Astrocyte of the cerebellum (primary cell): ENCODE measurements at regions not wholly inside any gene's neighbourhood (a gene's known extent, or its start where the extent isn't known, plus 50 kb on each side); places are given as distances from the start of the nearest gene placed in this dataset.

Experiments
- DNase-seq: peaks from one replicate; pipeline ENCODE4 v3.0.0-alpha.2; 2011; ENCODE audit warnings: low read depth
- H3K4me3 ChIP-seq: 2 replicates; pipeline ENCODE4 v1.5.1; 2011; ENCODE audit warnings: mild to moderate bottlenecking, low read depth, low read length, moderate library complexity
- in situ Hi-C: cut with HindIII; loops from 2 replicates; pipeline ENCODE4 v1.10.0; 2017; ENCODE audit warnings: low sequenced_read_pairs
- TF ChIP-seq, protein P1 (sequence below): IDR thresholded peaks from 2 replicates; pipeline ENCODE4 v1.5.1; 2012; ENCODE audit warnings: low read length, low read depth, moderate library complexity, mild to moderate bottlenecking; ENCODE audit errors: missing control alignments

DNA sequence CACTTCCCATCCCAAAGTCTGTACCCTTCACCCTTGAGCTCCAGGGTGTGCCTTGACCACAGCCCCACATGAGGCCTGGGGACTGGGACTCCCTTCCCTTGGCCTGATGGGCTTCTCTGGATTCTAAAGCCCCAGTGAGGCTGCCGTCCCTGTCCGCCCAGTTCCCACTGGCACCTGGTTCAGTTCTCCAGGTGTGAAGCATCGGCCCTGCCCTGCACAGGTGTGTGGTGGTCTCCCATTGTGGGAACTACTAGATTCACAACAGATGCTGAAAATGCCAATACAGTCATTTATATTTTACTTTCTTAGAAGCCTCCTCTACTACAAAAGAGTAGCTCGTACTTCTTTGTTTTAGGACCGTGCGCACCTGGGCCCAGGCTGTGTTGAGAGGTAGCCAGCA is 72.8 kb downstream of the TTLL2 start:
- no peak for DNase-seq
- H3K4me3 ChIP-seq, result no peak overlapping the region
- in situ Hi-C loops, result no loop called here
- TF ChIP-seq, protein P1, sequence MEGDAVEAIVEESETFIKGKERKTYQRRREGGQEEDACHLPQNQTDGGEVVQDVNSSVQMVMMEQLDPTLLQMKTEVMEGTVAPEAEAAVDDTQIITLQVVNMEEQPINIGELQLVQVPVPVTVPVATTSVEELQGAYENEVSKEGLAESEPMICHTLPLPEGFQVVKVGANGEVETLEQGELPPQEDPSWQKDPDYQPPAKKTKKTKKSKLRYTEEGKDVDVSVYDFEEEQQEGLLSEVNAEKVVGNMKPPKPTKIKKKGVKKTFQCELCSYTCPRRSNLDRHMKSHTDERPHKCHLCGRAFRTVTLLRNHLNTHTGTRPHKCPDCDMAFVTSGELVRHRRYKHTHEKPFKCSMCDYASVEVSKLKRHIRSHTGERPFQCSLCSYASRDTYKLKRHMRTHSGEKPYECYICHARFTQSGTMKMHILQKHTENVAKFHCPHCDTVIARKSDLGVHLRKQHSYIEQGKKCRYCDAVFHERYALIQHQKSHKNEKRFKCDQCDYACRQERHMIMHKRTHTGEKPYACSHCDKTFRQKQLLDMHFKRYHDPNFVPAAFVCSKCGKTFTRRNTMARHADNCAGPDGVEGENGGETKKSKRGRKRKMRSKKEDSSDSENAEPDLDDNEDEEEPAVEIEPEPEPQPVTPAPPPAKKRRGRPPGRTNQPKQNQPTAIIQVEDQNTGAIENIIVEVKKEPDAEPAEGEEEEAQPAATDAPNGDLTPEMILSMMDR, result no peak

DNA sequence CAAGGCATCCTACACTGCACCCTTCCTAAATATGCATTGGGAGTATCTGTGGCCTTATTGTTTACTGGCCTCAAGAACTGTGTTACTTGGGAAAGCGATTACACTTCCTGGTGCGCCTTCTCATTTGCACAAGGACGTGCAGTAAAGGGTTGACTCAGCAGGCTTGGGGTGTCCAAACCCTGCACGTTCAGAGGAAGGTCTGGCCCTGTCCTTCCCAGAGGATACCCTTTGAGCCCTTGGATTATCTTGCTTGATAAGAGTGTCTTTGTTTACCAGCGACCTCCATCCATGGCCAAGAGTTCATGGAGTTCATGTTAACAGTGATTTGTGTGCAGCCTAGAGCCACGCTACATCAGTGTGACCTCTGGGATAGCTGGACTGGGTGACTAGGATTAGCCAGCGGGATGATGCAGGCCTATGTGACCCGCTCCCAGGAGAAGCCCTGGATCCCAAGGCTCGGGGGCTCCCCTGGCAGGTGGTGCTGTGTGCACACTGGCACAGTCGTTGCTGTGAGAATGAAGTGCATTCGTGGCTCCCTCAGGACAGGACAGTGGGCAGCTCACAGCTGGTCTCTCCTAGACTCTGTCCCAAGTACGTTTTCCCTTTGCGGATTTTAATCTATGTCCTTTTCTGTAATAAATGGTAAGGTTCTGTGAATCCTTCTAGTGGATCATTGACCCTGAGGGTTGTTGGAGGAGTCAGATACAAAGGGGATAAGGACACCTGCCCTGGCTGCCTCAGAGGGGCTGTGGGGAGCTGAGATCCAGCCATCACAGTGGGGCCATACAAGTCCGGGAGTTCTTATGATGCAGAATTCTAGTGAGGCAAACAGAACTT is 73.5 kb downstream of the TTLL2 start:
- H3K4me3 ChIP-seq, result no peak overlapping the region
- TF ChIP-seq, protein P1, result no peak
- in situ Hi-C loops, result no loop called here
- DNase-seq, result no peak

DNA sequence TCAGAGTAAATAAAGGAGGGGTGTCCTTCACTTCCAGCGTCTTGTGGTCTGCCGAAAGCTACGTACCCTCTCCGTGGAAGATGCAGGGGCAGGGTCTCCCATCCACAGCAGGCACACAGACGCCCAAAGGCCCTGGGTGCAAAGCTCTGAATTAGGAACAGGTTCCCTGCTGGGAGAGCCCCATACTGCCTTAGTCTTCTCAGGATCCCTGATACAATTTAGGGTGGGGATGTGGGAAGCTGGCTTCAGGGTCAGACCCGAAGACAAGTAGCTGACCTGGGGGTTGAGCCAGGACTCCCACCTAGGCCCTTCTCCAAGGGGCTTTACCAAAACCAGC is 74.1 kb downstream of the TTLL2 start:
- in situ Hi-C loops, result no loop called here

DNA sequence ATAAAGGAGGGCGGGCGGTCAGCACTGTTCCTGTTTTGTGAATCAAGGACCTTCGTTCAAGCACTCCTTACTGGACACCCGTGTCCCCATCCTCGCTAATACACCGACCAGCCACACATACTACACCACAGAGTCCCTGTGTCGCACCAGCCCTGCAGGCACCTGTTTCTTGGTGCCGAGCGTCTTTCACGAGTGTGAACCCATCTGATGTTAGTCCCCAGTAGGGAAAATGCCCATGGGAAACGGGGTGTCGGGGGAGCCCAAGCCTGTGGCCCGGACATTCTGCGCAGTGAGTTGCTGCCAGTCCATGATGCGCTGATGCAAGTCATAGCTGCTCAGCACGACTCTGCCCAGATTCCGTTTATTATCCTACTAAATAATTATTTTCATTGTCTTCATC is 74.7 kb downstream of the TTLL2 start:
- TF ChIP-seq, protein P1, result no peak
- in situ Hi-C loops, result no loop called here
- H3K4me3 ChIP-seq, result no peak overlapping the region
- DNase-seq, result no peak

More for the DNA sequence above, 74.1 kb downstream of the TTLL2 start:
- TF ChIP-seq, protein P1, result no peak
- no peak for DNase-seq
- no peak overlapping the region for H3K4me3 ChIP-seq

GRCh38 chr6:167400482-167401138 is 75.7 kb downstream of the TTLL2 start:
- no peak overlapping the region for H3K4me3 ChIP-seq
- TF ChIP-seq, protein P1, result no peak
- in situ Hi-C loops, result no loop called here
- no peak for DNase-seq

DNA sequence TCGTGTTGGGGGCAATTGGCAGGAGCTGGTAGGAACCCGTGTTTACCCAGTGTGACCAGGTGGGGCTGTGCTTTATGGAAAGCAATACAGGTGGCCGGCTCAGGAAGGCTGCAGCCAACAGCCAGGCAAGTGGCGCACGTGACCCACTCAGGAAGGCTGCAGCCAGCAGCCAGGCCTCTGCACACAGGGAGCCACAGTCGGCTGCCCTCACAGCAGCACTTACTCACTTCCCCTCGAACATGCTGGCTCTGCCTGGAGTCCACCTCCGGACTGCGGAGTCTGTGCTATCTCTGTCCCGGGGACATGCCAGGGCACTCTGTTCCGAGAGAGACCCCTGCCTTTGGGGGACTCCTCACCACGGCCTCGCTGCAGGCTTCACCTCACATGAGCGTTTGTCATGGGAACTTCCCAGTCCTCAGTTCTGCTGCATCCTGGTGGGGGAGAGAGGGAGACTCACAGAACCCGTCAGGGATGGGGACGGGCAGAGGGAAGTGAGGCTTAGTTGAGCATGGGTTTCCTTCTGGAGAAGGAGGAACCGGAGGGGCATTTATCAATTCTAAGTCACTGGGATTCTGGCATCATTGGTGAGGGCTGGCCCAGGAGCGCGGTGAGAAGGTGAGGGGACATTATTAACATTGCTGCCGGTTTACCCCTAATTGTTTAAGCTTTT is 76.8 kb downstream of the TTLL2 start:
- DNase-seq, result no peak
- in situ Hi-C loops, result no loop called here
- no peak overlapping the region for H3K4me3 ChIP-seq
- TF ChIP-seq, protein P1, result no peak
